ENCODE measurements at regions not wholly inside any gene's neighbourhood (a gene's known extent, or its start where the extent isn't known, plus 50 kb on each side); places are given as distances from the start of the nearest gene placed in this dataset.

DNA sequence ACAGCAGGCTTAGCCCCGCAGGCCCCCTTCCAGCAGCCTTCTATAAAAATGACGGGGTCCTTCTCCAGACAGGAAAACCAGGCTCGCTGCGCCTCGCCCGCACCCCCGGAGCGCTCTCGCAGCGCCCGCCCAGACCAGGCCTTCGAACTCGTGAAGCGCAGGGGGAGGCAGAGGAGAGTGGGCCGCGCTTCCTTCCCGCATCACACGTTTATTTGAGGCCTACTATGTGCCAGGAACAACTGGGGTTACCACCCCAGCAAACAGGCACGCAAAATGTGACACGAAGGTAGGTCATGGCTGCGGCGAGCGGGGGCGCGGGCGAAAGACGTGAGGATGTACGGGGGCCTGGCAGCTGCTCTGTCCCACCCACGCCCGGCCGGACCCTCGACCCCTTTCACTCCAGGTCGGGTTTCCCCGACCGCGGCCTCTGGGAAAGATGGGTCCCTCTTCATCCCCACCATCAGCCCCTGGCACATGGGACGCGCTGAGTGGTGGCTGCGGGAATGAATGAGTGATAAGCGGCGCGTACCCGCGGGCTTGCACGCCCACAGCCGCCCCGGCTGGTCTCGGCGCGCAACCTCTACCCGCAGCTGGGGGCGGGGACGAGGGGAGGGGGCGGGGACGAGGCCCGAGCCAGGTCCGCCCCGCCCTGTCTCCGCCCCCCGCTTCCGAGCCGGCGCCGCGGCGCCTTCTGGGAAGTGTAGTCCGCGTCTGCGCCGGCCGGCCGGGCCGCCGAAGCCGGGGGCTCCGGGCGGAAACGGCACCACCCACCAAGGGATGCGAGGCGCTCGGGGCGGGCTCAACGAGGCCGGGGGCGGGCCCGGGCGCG is 59.1 kb downstream of the ZNF467 start:
- Histone ChIP-seq H3K4me3 (ENCODE audit: low read length in 3 of 3) (peak overlapping the region; percentile 50 to 68 (median 56)), H3K36me3 (ENCODE audit: control insufficient read depth in 2 of 3, insufficient read depth in 3 of 3, low read length in 3 of 3) (no peaks in the 10 kb centered on the region), H3K9ac (ENCODE audit: low read length in 3 of 3) (peak overlapping the region; percentile 30 to 49 (median 34)), H3K9me3 (ENCODE audit: control insufficient read depth in 2 of 3, insufficient read depth in 1 of 3, low read length in 3 of 3) (peaks cover 0 to 3% (median 0%) of the 10 kb centered on the region in 3 donors), H3K4me1 (ENCODE audit: control insufficient read depth in 2 of 3, insufficient read depth in 2 of 3, low read depth in 1 of 3, low read length in 3 of 3) (peaks cover 0 to 17% (median 0%) of the 10 kb centered on the region in 3 donors), H3K27me3 (ENCODE audit: control insufficient read depth, insufficient read depth, low read length) (no peaks in the 10 kb centered on the region), H3K27ac (ENCODE audit: low read depth in 2 of 2, low read length in 2 of 2) (no peak overlapping the region)
- peak; percentile 95 to 97 (median 96) for DNase-seq
- TF ChIP-seq, protein P1, sequence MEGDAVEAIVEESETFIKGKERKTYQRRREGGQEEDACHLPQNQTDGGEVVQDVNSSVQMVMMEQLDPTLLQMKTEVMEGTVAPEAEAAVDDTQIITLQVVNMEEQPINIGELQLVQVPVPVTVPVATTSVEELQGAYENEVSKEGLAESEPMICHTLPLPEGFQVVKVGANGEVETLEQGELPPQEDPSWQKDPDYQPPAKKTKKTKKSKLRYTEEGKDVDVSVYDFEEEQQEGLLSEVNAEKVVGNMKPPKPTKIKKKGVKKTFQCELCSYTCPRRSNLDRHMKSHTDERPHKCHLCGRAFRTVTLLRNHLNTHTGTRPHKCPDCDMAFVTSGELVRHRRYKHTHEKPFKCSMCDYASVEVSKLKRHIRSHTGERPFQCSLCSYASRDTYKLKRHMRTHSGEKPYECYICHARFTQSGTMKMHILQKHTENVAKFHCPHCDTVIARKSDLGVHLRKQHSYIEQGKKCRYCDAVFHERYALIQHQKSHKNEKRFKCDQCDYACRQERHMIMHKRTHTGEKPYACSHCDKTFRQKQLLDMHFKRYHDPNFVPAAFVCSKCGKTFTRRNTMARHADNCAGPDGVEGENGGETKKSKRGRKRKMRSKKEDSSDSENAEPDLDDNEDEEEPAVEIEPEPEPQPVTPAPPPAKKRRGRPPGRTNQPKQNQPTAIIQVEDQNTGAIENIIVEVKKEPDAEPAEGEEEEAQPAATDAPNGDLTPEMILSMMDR (IDR thresholded peaks at IDR 0.05; ENCODE audit: borderline replicate concordance, extremely low read depth, insufficient read depth): no peak
- FAIRE-seq: no peak
- intact Hi-C loops (cut with DNase I): no loop called here

DNA sequence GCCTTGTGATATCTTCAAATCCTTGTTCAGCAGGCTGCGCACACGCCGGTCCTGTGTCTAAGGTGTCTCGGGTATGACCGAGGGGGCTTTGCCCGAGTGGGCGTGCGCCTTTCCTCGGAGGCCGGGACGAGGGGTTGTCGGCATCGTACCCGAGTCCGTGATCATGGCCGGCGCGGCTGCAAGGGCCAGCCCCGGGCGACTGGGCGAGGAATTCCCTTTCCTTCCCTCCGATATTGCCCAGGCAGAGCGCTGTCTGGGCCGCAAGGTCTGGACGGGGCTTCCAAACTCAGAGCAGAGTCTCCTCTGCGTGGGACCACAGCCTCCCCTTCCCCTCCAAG is 59.7 kb downstream of the ZNF467 start:
- H3K36me3 ChIP-seq (ENCODE audit: control insufficient read depth in 2 of 3, insufficient read depth in 3 of 3, low read length in 3 of 3): no peaks in the 10 kb centered on the region
- peaks cover 0 to 3% (median 0%) of the 10 kb centered on the region in 3 donors for H3K9me3 ChIP-seq (ENCODE audit: control insufficient read depth in 2 of 3, insufficient read depth in 1 of 3, low read length in 3 of 3)
- H3K4me3 ChIP-seq (ENCODE audit: low read length in 3 of 3): peak overlapping the region in 1 of 3 donors; percentile 68
- DNase-seq: peak in 1 of 5 donors; percentile 7
- H3K27ac ChIP-seq (ENCODE audit: low read depth in 2 of 2, low read length in 2 of 2): no peak overlapping the region
- H3K27me3 ChIP-seq (ENCODE audit: control insufficient read depth, insufficient read depth, low read length): no peaks in the 10 kb centered on the region
- H3K9ac ChIP-seq (ENCODE audit: low read length in 3 of 3): no peak overlapping the region
- TF ChIP-seq, protein P1 (IDR thresholded peaks at IDR 0.05; ENCODE audit: borderline replicate concordance, extremely low read depth, insufficient read depth): no peak
- intact Hi-C loops (cut with DNase I): no loop called here
- FAIRE-seq: no peak
- peaks cover 0 to 17% (median 0%) of the 10 kb centered on the region in 3 donors for H3K4me1 ChIP-seq (ENCODE audit: control insufficient read depth in 2 of 3, insufficient read depth in 2 of 3, low read depth in 1 of 3, low read length in 3 of 3)

DNA sequence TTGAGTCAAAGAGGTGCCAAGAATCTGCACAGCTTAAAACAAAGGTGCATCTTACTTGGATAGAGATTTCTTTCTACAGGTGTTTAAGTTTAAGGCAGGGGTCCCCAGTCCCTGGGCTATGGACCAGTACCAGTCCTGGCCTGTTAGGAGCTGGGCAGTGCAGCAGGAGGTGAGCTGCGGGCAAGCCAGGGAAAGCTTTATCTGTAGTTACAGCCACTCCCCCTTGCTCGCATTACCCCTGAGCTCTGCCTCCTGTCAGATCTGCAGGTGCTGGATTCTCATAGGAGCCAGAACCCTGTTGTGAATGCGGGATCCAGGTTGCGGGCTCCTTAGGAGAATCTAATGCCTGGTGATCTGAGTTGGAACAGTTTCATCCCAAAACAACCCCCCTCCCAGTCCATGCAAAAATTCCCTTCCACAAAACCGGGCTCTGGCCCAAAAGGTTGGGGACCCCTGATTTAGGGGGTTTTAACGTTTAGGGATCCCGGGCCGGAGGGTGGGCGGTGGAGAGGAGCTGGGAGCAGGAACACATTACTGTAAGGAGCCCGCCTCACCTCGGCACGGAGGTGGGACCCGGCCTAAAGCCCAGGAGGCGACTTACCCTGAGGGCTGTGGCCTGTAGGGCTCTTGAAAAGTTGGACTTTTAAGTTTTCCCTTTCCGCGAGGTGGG is 60.2 kb downstream of the ZNF467 start:
- peaks cover 0 to 3% (median 0%) of the 10 kb centered on the region in 3 donors for H3K9me3 ChIP-seq (ENCODE audit: control insufficient read depth in 2 of 3, insufficient read depth in 1 of 3, low read length in 3 of 3)
- TF ChIP-seq, protein P1 (IDR thresholded peaks at IDR 0.05; ENCODE audit: borderline replicate concordance, extremely low read depth, insufficient read depth): no peak
- H3K4me3 ChIP-seq (ENCODE audit: low read length in 3 of 3): no peak overlapping the region
- H3K27me3 ChIP-seq (ENCODE audit: control insufficient read depth, insufficient read depth, low read length): no peaks in the 10 kb centered on the region
- DNase-seq: no peak
- H3K36me3 ChIP-seq (ENCODE audit: control insufficient read depth in 2 of 3, insufficient read depth in 3 of 3, low read length in 3 of 3): no peaks in the 10 kb centered on the region
- no peak for FAIRE-seq
- H3K27ac ChIP-seq (ENCODE audit: low read depth in 2 of 2, low read length in 2 of 2): no peak overlapping the region
- H3K9ac ChIP-seq (ENCODE audit: low read length in 3 of 3): no peak overlapping the region
- intact Hi-C loops (cut with DNase I): no loop called here
- H3K4me1 ChIP-seq (ENCODE audit: control insufficient read depth in 2 of 3, insufficient read depth in 2 of 3, low read depth in 1 of 3, low read length in 3 of 3): peaks cover 0 to 17% (median 0%) of the 10 kb centered on the region in 3 donors

All from kidney (tissue), 13 donors.